Activated naive CD4-positive, alpha-beta T cell treated with anti-CD3 and anti-CD28 coated beads, Interleukin-2, amount 50 U/mL, for 72 hours (primary cell): ENCODE measurements at regions not wholly inside any gene's neighbourhood (a gene's known extent, or its start where the extent isn't known, plus 50 kb on each side); places are given as distances from the start of the nearest gene placed in this dataset.

Experiments used
- ATAC-seq, 2 donors: fragments of 150-1000 bp; cut with Tn5 transposase; 2 replicates each; pipeline ENCODE4 v1.10.0; 2021; ENCODE audit warnings: mild to moderate bottlenecking in 2 of 2, moderate library complexity in 2 of 2
- DNase-seq, 2 donors: peaks; one replicate each; pipeline ENCODE4 v3.0.0; 2021 to 2022; ENCODE audit warnings: low spot score in 2 of 2
- H3K27ac Mint-ChIP-seq, 2 donors: one replicate each; pipeline ENCODE4 v1.8.0; 2022; ENCODE audit warnings: mild to moderate bottlenecking in 2 of 2, mixed read lengths in 2 of 2
- H3K36me3 Mint-ChIP-seq, 2 donors: one replicate each; pipeline ENCODE4 v1.8.0; 2022; ENCODE audit warnings: mixed read lengths in 2 of 2
- H3K9me3 Mint-ChIP-seq, 2 donors: one replicate each; pipeline ENCODE4 v1.8.0; 2022; ENCODE audit warnings: mixed read lengths in 2 of 2

DNA sequence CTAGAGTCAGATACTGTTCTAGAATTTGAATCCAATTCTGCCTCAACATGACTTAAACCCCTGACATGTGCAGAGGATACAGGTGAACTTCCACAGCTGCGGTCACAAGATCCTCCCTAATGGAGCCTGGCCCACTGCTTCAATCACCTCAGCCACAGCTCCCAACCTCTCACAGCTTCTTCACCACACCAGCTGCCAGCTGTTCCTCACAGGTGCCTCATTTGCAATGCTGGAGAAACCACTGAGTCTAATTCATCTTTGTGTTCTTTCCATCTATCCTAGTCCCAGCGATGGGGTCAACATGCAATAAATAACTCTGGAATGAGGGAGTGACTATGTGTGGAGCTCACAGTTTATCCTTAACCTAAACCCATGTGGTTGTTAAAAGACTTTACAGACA is 72.0 kb upstream of the MAF start:
- Mint-ChIP-seq H3K36me3 (peaks cover 8% of the 10 kb centered on the region in 2 donors), H3K27ac (no peak overlapping the region), H3K9me3 (peaks cover 3 to 16% of the 10 kb centered on the region in 2 donors)
- ATAC-seq (no peak), DNase-seq (no peak)

GRCh38 chr16:79668502-79668901 is 68.0 kb upstream of the MAF start:
- no peak overlapping the region for H3K27ac Mint-ChIP-seq
- peaks cover 3 to 16% of the 10 kb centered on the region in 2 donors for H3K9me3 Mint-ChIP-seq
- H3K36me3 Mint-ChIP-seq = peaks cover 8% of the 10 kb centered on the region in 2 donors
- ATAC-seq (no peak), DNase-seq (no peak)

DNA sequence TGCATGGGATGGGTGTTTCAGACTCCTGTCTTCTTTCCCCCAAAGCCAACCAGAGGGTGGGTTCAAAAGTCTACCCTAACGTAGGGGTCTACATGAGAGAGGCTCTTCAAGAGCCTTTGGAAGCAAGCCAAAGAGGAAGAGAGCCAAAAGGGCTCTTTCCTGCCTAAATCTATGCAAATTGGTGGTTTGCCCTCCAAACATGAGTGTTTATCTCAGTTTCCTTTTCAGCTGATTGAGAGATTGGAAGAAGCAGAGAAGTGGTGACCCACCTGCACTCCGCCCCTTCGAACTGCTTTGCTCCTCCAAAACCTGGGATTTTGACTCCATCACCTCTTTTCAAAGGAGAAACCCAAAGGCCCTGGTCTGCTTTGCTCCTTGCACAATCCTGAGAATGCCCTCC is 65.4 kb upstream of the MAF start:
- Mint-ChIP-seq H3K9me3 (peaks cover 6 to 16% of the 10 kb centered on the region in 2 donors), H3K27ac (no peak overlapping the region), H3K36me3 (peaks cover 8% of the 10 kb centered on the region in 2 donors)
- no peak for ATAC-seq
- DNase-seq = no peak

DNA sequence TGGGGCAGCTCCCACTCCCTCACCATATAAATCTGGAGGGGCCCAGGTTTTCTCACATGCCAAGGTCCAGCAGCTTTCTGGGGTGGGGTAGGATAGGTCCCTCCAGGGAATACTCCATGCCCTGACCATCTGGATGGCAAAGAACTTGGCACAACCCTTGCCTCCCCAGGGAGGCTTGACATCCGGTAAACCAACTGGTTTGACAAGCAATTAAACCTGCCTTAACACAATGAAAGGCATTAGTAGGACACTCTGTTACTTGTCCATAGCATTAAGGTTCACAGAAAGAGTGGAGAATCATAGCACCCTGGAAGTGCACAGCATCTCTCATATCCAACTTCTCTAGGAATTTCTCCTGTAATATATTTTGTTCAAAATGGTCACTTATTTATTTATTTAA is 63.9 kb upstream of the MAF start:
- Mint-ChIP-seq H3K36me3 (peaks cover 3 to 5% of the 10 kb centered on the region in 2 donors), H3K9me3 (peaks cover 3 to 5% of the 10 kb centered on the region in 2 donors), H3K27ac (no peak overlapping the region)
- no peak for ATAC-seq
- DNase-seq = no peak

DNA sequence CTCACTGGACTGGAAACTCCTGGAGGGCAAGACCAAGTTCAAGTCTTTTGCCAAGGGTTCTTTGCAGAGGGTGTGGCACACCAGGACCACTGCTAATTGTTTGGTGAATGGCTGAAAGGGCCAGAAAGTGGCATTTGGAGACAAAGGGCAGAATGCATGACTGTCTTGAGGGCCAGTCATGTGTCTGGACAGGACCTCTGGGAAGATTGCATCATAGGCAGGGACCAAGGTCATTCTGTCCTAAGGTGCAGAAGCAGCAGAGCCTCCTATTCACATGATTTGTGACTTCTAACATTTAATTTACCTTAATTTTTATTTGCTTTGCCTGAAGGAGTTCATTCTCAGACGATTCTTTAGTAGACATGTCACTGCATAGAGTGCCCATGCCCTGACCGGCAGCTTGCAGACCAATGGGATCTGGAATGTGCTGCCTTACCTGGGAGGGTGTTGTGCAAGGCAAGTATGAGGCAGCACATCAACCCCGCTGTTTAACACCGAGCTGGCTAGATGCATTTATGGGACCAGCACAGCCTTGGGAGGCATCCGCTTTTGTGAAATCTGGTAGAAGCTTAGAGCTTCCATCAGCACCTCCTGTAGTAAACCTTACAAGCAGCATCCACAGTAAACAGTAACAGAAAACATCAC is 62.3 kb upstream of the MAF start:
- H3K9me3 Mint-ChIP-seq = peaks cover 0 to 3% of the 10 kb centered on the region in 2 donors
- H3K36me3 Mint-ChIP-seq = no peaks in the 10 kb centered on the region
- ATAC-seq (no peak), DNase-seq (no peak)
- no peak overlapping the region for H3K27ac Mint-ChIP-seq

GRCh38 chr16:79662122-79662521 is 61.6 kb upstream of the MAF start:
- Mint-ChIP-seq H3K9me3 (peaks cover 0 to 3% of the 10 kb centered on the region in 2 donors), H3K36me3 (no peaks in the 10 kb centered on the region)
- ATAC-seq = no peak

GRCh38 chr16:79661578-79661977 is 61.0 kb upstream of the MAF start:
- H3K27ac Mint-ChIP-seq = no peak overlapping the region
- peaks cover 0 to 3% of the 10 kb centered on the region in 2 donors for H3K9me3 Mint-ChIP-seq
- ATAC-seq = no peak
- DNase-seq = no peak
- H3K36me3 Mint-ChIP-seq = no peaks in the 10 kb centered on the region

More at GRCh38 chr16:79662122-79662521, 61.6 kb upstream of the MAF start:
- no peak for DNase-seq
- H3K27ac Mint-ChIP-seq = no peak overlapping the region

- Mint-ChIP-seq H3K9me3 (peaks cover 0 to 3% of the 10 kb centered on the region in 2 donors), H3K36me3 (no peaks in the 10 kb centered on the region)
These were observed 58.8 kb upstream of the MAF start for GRCh38 chr16:79659344-79659743.

DNA sequence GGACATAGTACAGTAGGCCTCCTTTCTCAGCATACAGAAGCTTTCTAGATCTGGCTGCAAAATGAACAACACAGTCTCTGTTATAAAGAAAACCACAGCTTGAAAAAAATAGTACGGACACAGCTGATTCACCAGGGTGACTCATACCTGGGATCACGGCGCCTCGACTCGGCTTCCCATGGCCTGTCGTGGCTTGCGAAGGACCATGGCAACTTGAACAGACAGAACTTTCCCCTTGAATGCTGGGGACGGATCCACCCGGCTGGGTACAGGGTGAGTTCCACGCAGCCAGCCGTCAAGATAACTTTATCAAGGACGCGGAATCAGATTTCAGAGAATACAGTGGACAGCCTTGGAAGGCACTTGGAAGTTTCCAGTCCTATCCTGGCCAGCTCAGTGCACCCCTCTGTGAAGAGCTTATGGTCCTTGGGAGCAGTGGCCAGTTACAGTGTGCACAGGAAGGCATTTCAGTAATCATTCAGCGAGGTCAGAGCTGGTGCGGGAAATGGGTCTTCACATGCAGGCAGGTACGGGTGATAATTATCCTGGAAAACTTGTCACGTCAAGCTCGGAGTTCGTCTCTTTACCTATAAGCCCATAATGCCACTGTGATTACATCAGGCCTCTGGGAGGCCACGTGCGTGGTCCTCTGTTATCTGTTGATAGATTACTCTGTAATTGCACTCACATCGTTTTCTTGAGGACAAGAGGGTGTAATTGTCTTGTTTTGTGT is 57.9 kb upstream of the MAF start:
- Mint-ChIP-seq H3K9me3 (peaks cover 0 to 3% of the 10 kb centered on the region in 2 donors), H3K36me3 (no peaks in the 10 kb centered on the region), H3K27ac (no peak overlapping the region)
- no peak for DNase-seq
- ATAC-seq = no peak

More at GRCh38 chr16:79659344-79659743, 58.8 kb upstream of the MAF start:
- DNase-seq (no peak), ATAC-seq (no peak)
- H3K27ac Mint-ChIP-seq = no peak overlapping the region

DNA sequence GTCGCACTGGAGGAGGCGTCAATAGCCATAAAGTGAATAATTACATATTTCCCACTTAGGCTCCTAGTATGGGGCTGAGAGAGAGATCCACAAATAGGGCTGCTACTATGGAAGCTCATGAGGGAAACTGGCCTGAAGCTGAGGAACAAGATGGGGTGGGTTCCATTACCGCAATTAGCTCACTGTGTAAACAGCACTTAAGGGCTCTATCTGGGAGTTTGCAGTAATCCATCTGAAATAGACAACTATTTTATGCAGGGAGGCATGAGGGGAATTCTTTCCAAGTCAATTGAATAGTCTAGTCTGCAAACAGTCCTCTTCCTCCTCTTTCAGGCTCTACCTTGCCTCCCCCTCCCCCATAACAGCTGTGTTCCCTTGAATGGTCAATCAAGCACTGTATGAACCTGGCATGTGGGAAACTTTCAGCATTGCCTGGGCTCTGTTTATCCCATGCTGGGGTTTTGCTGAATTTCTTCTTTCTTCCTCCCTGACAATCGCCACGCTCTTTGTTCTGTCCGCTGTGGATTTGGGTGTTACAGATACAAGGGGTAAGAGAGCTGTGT is 56.1 kb upstream of the MAF start:
- no peak for DNase-seq
- Mint-ChIP-seq H3K36me3 (no peaks in the 10 kb centered on the region), H3K27ac (no peak overlapping the region), H3K9me3 (peaks cover 0 to under 1% of the 10 kb centered on the region in 2 donors)
- ATAC-seq = no peak

- Mint-ChIP-seq H3K27ac (no peak overlapping the region), H3K36me3 (no peaks in the 10 kb centered on the region), H3K9me3 (no peaks in the 10 kb centered on the region)
- ATAC-seq = no peak
- no peak for DNase-seq
These were observed 52.9 kb upstream of the MAF start for GRCh38 chr16:79653373-79653891.

- Mint-ChIP-seq H3K9me3 (no peaks in the 10 kb centered on the region), H3K27ac (no peak overlapping the region), H3K36me3 (no peaks in the 10 kb centered on the region)
- DNase-seq (no peak), ATAC-seq (no peak)
These were observed 50.8 kb upstream of the MAF start for GRCh38 chr16:79651363-79651762.
